Sciatic nerve (tissue), 2 donors: ENCODE measurements at regions not wholly inside any gene's neighbourhood (a gene's known extent, or its start where the extent isn't known, plus 50 kb on each side); places are given as distances from the start of the nearest gene placed in this dataset.

Experiments
- ATAC-seq: fragments of 200-7000 bp; cut with Tn5 transposase; one replicate; pipeline ENCODE4 v1.9.1; 2020; ENCODE audit warnings: mild to moderate bottlenecking, moderate library complexity
- DNase-seq: peaks from one replicate; pipeline ENCODE4 v3.0.0-alpha.2; 2020; ENCODE audit warnings: low spot score
- intact Hi-C: fragments of 100-400 bp; cut with DNase I; formaldehyde crosslinking; loops from one replicate; pipeline ENCODE4 v1.14.2; 2022
- donor health status: DM: no; HTN: no; CAD: no.
- donor health status: DM: no; HTN: no; CAD: no.

- no peak for ATAC-seq
- no peak for DNase-seq
- intact Hi-C loops: no loop called here
These were observed 83.5 kb downstream of the TBX22 start for GRCh38 chrX:80098038-80098437.

GRCh38 chrX:80120335-80120734, 105.8 kb downstream of the TBX22 start:
- intact Hi-C loops: no loop called here
- ATAC-seq: no peak
- DNase-seq: no peak

GRCh38 chrX:80138938-80139337, 124.4 kb downstream of the TBX22 start:
- ATAC-seq (no peak), DNase-seq (no peak)
- intact Hi-C loops: no loop called here

- ATAC-seq: no peak
- DNase-seq: no peak
- intact Hi-C loops: no loop called here
These were observed 125.0 kb downstream of the TBX22 start for GRCh38 chrX:80139564-80139963.

- intact Hi-C loops: no loop called here
- ATAC-seq (no peak), DNase-seq (no peak)
These were observed 156.0 kb downstream of the TBX22 start for GRCh38 chrX:80170581-80170980.

GRCh38 chrX:80173261-80173660, 158.7 kb downstream of the TBX22 start:
- DNase-seq: no peak
- intact Hi-C loops: no loop called here
- ATAC-seq: no peak

GRCh38 chrX:80174925-80175574, 160.5 kb downstream of the TBX22 start:
- intact Hi-C loops: no loop called here
- peak; percentile 34 for ATAC-seq
- DNase-seq: peak; percentile 66

GRCh38 chrX:80181079-80181478, 166.5 kb downstream of the TBX22 start:
- DNase-seq: no peak
- no peak for ATAC-seq
- intact Hi-C loops: no loop called here

GRCh38 chrX:80184854-80185253, 170.3 kb downstream of the TBX22 start:
- intact Hi-C loops: no loop called here
- ATAC-seq (no peak), DNase-seq (no peak)

- intact Hi-C loops: no loop called here
- ATAC-seq (no peak), DNase-seq (no peak)
These were observed 192.1 kb downstream of the TBX22 start for GRCh38 chrX:80206647-80207046.

GRCh38 chrX:80207327-80207726, 192.8 kb downstream of the TBX22 start:
- no peak for ATAC-seq
- no peak for DNase-seq
- intact Hi-C loops: no loop called here

GRCh38 chrX:80216086-80216485, 201.5 kb downstream of the TBX22 start:
- DNase-seq (no peak), ATAC-seq (no peak)
- intact Hi-C loops: no loop called here

GRCh38 chrX:80223982-80224579, 196.2 kb upstream of the TENT5D start:
- intact Hi-C loops: no loop called here
- DNase-seq (no peak), ATAC-seq (no peak)

GRCh38 chrX:80229626-80230025, 190.6 kb upstream of the TENT5D start:
- DNase-seq (no peak), ATAC-seq (no peak)
- intact Hi-C loops: no loop called here

- no peak for ATAC-seq
- DNase-seq: no peak
- intact Hi-C loops: no loop called here
These were observed 183.2 kb upstream of the TENT5D start for GRCh38 chrX:80237072-80237471.

GRCh38 chrX:80246271-80246670, 174.0 kb upstream of the TENT5D start:
- intact Hi-C loops: no loop called here
- ATAC-seq (no peak), DNase-seq (no peak)

GRCh38 chrX:80266287-80266686, 154.0 kb upstream of the TENT5D start:
- DNase-seq: no peak
- ATAC-seq: no peak
- intact Hi-C loops: no loop called here

- no peak for ATAC-seq
These were observed 153.3 kb upstream of the TENT5D start for GRCh38 chrX:80266979-80267378.

GRCh38 chrX:80267790-80268189, 152.5 kb upstream of the TENT5D start:
- ATAC-seq: no peak
- intact Hi-C loops: no loop called here
- no peak for DNase-seq

More at GRCh38 chrX:80266979-80267378, 153.3 kb upstream of the TENT5D start:
- no peak for DNase-seq
- intact Hi-C loops: no loop called here

GRCh38 chrX:80282535-80282934, 137.7 kb upstream of the TENT5D start:
- intact Hi-C loops: no loop called here
- ATAC-seq (no peak), DNase-seq (no peak)

- DNase-seq: no peak
- intact Hi-C loops: no loop called here
- no peak for ATAC-seq
These were observed 135.0 kb upstream of the TENT5D start for GRCh38 chrX:80285131-80285773.
